ENCODE measurements at regions not wholly inside any gene's neighbourhood (a gene's known extent, or its start where the extent isn't known, plus 50 kb on each side); places are given as distances from the start of the nearest gene placed in this dataset.
"Not testable (repeated sequence)": the region's sequence is repeated elsewhere in the genome, so short reads cannot be mapped to it uniquely, and the experiment has no call there.

- DNase-seq, result no peak
Measured at GRCh38 chr17:70288540-70289290, 119.4 kb downstream of the KCNJ2 start.

- DNase-seq, result no peak
Measured at GRCh38 chr17:70290770-70291169, 121.4 kb downstream of the KCNJ2 start.

- DNase-seq, result no peak
Measured at GRCh38 chr17:70292366-70292765, 123.0 kb downstream of the KCNJ2 start.

- not testable (repeated sequence) for DNase-seq
Measured at GRCh38 chr17:70293564-70294310, 124.4 kb downstream of the KCNJ2 start.

- no peak for DNase-seq
Measured at GRCh38 chr17:70295329-70295728, 126.0 kb downstream of the KCNJ2 start.

- DNase-seq, result no peak
Measured at GRCh38 chr17:70295731-70296130, 126.4 kb downstream of the KCNJ2 start.

GRCh38 chr17:70296456-70296855 is 127.1 kb downstream of the KCNJ2 start:
- no peak for DNase-seq

GRCh38 chr17:70297397-70297796 is 128.1 kb downstream of the KCNJ2 start:
- no peak for DNase-seq

- DNase-seq, result no peak
Measured at GRCh38 chr17:70298929-70299531, 129.7 kb downstream of the KCNJ2 start.

- DNase-seq, result no peak
Measured at GRCh38 chr17:70307430-70308225, 138.3 kb downstream of the KCNJ2 start.

GRCh38 chr17:70308618-70309017 is 139.3 kb downstream of the KCNJ2 start:
- no peak for DNase-seq

- DNase-seq, result no peak
Measured at GRCh38 chr17:70310221-70310672, 140.9 kb downstream of the KCNJ2 start.

GRCh38 chr17:70313086-70313852 is 143.9 kb downstream of the KCNJ2 start:
- no peak for DNase-seq

GRCh38 chr17:70314096-70314495 is 144.8 kb downstream of the KCNJ2 start:
- no peak for DNase-seq

GRCh38 chr17:70314506-70314905 is 145.2 kb downstream of the KCNJ2 start:
- DNase-seq, result no peak

GRCh38 chr17:70317421-70317820 is 148.1 kb downstream of the KCNJ2 start:
- DNase-seq, result no peak

GRCh38 chr17:70318051-70318450 is 148.7 kb downstream of the KCNJ2 start:
- no peak for DNase-seq

- DNase-seq, result no peak
Measured at GRCh38 chr17:70319516-70319915, 150.2 kb downstream of the KCNJ2 start.

GRCh38 chr17:70320673-70321345 is 151.5 kb downstream of the KCNJ2 start:
- no peak for DNase-seq

- no peak for DNase-seq
Measured at GRCh38 chr17:70321352-70321751, 152.0 kb downstream of the KCNJ2 start.

GRCh38 chr17:70323269-70323668 is 153.9 kb downstream of the KCNJ2 start:
- no peak for DNase-seq

GRCh38 chr17:70324031-70324430 is 154.7 kb downstream of the KCNJ2 start:
- no peak for DNase-seq
